ENCODE measurements at regions not wholly inside any gene's neighbourhood (a gene's known extent, or its start where the extent isn't known, plus 50 kb on each side); places are given as distances from the start of the nearest gene placed in this dataset.

DNA sequence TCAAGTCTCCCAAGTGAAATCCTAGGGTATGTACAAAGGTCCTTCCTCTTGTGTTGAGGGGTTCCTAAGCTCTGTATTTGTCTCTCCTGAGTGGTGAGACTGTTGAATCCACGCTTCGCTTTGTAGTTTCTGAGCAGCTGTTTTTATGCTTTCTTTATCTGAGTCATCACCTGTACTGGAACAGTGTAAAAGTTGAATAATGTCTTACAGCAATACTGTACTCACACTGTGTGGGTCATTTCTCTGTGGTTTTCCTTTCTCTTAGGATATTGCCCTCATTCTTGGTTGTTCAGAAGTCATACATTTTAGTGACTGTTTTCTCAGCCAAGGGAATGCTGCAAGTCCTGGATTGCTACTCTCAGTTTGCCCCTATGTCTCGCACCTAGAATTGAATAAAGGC is 1596.6 kb downstream of the SLITRK5 start:
- no peak for DNase-seq

DNA sequence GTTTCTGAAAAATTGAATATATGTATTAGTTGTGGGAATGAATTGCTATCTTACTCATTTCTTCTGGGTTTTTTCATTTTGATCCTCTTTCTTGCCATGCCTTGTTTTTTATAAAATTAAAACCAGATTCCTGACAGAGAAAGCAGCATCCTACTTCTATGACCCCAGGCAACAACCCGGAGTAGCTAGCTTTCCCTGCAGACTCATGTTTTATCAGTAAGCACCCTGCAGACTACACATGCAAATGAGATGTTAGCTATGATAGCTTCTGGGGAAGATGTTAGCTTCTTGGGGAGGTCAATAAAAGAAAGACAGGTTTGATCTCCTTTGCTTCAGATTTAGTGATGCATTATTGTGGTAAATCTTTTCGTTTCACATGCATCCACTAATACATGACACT is 1598.6 kb downstream of the SLITRK5 start:
- no peak for DNase-seq

DNA sequence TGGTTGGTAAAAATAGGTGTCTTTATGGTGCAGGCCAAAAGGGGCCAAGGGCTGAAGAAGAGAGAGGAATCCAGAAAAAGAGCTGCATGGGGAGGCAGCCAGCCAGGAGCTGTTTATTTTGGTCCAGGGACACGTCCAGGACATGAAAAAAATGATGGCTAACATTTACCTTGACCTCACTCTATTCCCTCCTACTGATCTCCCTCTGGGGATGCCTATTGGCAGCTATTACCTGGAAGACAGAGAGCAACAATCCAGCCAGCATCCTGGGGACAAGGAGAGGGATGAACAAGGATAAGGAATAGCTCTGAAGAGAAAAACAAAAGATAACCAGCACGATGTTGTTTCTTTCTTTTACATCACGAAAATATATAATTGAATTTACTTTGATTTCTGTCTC is 1599.6 kb downstream of the SLITRK5 start:
- no peak for DNase-seq

DNA sequence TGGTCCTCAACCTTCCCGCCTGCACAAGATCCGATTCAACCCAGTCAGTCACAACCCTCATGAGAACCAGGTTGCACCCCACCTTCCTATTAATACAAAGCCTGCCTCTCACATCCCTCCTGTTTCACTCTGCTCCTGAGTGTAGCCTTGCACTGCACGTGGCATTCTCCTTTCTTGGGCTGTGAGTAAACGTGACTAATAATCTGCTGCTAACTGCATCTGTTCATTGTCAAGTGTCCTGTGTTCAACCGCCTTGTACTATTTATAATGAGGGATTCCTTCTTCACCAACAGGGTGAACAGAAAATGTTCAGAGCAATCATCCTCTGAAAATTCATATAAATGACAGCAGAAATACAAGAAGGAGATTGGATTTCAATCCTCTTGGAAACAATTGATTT is 1608.2 kb downstream of the SLITRK5 start:
- DNase-seq, result no peak

DNA sequence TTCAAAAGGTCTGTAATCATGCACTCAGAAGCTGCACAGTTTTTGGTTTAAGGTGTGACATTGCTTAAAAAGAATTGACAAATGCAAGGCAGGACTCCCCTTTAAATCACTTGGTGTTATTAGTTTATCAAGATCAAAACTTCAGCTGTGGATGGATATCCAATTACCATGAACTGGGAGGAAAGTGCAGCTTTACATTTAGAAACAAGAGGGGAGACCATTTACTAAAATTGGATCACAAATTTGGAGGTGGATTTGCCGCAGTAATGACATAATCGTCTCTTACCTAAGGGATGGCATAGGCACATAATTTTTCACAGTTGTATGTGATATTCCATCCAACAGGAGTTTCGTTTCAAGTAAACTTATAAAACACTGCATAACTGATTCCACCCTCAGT is 1610.2 kb downstream of the SLITRK5 start:
- DNase-seq, result no peak

DNA sequence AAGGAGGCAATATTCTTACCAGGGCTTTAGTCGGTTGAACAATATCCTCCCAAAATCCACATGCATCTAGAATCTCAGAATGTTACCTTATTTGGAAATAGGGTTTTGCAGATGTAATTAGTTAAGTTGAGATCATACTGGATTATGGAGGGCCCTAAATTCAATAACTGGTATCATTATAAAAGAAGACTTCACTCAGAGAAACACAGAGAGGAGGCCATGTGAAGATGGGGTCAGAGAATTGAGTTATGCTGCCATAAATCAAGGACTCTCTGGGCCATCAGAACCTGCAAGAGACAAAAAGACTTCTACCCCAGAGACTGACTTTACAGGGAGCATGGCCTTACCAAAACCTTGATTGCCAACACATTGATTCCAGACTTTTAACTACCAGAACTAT is 1611.1 kb downstream of the SLITRK5 start:
- DNase-seq, result no peak

DNA sequence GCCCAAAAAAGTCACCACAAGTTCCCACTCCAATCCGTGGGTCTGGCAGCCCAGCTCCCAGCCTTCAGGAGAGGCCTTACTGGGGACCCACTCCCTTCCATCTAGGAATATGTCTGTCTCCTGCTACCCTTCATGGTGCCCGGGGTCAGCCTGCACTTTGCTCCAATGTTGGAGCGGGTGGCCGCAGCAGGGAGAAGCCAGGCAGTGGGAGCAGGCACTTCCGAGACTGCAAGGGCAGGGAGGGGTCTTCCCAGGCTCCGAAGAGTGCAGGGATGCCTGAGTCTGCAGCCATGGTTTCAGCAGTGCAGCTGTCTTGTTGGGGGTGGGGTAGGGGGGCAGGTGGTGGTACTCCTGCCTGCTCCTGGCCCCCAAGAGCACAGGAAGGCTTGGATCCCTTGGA is 1616.2 kb downstream of the SLITRK5 start:
- DNase-seq, result no peak

DNA sequence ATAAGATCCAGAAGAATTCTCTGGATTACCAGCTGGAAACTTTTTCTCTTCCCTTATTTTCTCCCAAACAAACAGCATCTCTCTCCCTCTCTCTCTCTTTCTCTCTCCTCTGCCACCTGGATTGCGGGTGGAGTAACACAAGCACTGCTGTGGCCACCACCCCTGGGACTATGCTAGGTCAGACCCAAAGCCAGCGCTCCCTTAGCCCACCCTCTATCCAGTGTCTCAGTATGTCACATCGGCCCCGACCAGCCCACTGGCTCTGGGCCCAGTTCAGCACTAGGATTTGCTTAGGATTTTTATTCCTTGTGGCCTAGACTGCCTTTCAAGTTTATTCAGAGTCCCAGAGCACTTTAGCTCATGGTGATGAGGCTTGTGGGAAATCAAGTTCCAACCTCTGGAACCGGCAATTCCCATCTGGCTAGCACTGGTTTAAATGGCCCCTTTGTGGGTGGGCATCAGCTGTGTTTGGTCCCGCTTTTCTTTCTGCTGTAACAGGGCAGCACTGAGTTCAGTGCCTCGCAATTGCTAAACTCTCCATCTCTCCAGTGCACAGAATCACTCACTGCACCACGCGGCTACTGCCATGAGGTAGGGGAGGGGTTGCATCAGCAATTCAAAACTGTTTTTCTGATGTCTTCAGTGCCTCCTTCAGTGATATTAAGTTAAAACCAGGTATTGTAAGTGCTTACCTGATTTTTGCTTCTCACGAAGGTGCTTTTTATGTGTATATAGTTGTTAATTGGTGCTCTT is 1623.1 kb downstream of the SLITRK5 start:
- DNase-seq, result no peak

DNA sequence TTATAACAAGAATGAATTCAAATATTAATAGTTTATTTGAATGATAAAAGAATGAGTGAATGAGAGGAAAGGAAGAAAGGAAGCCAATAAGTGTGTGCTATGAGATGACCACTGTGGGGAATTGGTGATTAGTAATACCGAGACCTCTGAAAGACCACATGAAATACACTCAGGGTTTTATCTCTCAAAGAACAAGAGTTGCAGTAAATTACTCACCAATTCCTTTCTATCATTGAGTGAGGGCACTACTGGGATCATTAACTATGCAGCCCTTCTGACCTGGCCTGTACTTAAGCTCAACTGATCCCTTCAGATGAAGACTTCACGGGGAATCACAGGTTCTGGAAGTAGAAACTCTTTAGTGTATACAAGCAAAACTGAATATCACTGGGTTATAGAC is 1636.1 kb downstream of the SLITRK5 start:
- no peak for DNase-seq

DNA sequence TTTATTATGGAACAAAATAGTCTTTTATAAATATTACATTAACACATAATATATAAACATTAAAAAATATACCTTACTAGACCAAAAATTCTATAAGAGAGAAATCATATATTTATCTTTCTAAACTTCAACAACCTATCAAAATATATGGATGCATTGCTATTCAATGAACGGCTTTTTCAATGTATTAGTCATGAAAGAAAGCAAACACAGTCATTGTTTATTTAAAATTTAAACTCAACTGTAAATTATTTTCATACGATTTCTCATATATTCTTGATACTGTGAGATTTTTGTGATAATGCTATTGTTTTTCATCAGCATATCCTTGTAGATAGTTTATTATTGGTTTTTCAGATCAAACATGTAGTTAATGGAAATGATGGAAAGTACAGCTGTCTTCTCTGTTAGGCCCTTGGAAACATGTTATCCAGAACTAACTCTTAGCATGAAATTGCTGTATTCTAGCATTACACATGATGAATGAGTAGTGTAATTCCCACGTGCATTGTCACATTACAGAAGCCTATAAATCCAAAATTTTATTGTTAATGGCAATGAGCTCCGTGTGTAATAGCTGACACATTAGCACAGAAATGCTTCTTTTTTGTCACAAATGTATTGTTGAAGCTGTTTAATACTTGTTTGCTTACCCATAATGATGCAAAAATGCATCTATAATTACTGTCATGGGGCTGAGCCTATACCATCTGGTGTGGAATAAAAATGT is 1639.9 kb downstream of the SLITRK5 start:
- no peak for DNase-seq

DNA sequence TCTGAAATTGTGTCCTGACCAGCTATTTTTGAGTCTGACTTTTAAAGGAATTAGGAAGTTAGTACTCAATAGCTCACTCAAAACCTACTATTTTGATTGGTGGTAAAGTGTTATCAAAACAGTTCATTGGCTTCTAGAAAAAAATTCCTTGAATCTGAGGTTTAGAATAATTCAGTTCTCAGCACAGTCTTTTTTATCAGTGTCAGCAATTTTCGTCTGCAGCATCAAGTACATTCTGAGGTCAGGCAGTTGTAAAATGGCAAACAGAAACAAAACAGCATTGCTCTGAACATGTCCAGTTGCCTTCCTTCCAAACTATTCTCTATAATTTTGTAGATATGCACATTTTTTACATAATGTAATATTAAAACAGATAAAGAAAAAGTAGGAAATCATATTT is 1644.1 kb downstream of the SLITRK5 start:
- no peak for DNase-seq

DNA sequence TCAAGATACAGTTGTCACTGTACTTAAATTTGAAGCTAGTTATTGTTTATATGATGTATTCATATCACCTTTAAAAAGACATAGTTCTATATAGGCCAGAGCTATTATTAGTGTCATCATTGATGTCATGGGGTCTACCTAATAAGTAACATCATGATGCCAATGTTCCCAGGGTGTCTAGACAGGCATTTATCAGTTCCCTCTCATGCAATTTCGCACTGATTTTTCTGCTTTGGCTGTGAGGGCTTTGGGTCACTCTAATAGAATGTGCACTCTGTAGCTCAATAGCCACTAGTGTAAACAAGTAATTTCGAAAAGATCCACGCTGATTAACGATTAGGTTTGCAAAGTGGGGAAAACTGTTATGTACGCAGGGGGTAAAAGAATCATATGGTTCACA is 1651.3 kb downstream of the SLITRK5 start:
- no peak for DNase-seq

DNA sequence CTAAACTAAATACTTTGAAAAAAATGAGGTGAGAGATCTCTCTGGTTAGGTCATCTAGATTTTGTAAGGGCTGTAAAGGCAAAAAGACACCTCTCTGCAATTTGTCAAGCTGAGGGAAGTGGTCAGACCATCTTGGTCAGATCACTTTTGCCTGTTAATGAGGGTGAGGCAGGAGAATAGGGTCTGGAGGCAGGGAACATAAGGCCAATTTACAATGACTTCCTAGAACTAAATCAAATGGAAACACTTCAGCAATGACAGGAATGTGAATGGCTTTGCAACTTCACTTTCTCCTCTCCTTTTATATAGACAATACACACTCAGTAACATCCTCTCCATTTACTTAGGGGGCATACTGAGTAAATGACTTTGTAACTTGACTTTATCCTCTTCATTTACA is 1653.4 kb downstream of the SLITRK5 start:
- no peak for DNase-seq

DNA sequence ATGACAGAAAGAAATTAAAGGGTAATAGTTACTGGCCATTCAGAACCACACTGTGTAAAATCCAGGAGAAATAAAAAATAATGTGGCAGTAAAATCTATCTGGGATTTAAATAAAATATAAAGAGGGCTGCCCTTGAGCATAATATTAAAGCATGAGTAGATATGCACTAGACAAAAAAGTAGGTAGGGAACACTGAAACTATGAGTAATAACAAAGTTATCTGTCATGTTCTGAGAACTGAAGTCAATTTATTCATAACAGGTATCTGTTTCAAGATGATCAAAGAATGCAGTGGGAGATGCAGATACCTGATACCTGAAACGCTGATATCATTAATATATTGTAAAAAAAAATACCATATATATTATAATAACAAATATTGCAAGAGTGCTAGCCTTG is 1672.0 kb downstream of the SLITRK5 start:
- no peak for DNase-seq

DNA sequence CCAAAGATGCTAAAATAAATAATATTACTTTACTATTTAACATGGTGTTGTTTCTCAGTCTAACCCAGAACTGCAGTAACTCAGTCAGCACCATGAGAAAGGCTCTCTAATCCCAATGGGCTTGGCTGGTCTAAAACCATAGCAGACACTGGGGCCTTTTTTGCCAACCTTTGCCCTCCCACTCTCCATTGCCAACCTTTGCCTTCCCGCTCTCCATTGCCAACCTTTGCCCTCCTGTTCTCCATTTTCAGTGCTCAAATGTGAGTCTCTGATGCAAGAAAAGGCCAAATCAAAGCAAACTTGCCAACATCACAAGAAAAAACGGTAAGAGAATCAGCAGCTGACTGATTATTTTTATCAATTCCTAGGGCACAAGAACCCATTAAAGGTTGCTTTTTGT is 1681.2 kb downstream of the SLITRK5 start:
- no peak for DNase-seq

DNA sequence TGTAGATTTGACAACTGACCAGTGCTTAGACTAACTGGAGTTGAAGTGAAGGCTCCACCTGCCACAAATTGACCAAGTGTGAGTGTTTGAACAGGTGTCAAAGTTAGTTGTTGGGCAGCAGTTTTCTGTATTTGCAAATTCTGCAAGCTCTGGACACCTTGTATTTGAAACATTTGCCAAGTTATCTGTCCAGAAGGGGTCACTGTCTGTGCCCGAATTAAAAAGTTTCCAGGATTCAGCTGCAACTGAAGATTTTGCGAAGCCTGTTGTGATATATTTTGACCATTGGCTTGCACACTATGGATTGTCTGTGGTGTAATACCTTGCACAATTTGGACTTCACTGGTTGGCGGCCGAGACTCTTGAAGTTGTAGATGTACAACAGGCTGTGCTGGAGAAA is 1690.7 kb downstream of the SLITRK5 start:
- no peak for DNase-seq

DNA sequence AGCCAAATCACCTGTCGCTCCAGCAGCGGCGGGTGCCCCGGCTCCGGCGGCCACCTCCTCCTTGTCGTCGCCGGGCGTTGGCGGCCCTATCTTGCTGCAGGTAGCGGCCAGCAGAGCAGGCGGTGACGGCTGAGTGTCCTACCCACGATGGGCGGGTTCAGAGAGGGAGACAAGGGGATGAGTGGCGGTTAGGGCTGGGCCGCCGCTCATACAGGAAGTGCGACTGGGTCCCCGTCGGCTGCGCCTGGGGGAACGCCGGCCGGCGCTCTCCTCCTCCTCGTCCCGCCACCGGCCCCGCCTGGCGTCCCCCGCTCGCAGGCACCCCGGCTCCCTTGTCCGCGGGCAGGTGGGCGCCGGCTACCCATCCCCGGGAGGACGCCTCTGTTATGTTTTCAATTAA is 1692.0 kb downstream of the SLITRK5 start:
- no peak for DNase-seq

DNA sequence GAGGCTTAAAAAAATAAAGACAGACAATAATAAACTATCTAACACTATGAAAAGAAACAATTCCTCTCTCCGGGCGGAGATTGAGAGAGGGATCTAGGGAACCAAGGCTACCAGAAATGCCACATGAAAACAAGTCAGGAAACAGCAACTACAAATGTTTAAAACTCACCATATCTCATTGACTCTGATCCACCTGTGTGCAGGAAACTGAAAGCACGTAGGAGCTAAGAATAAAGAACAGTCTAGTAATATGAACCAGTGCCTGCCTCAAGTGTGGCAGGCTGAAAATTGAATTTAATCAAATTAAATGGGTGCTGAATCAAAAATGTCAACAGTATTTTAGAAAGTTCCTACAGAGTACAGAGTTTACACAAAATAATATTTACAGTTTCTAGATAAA is 1701.0 kb downstream of the SLITRK5 start:
- no peak for DNase-seq

DNA sequence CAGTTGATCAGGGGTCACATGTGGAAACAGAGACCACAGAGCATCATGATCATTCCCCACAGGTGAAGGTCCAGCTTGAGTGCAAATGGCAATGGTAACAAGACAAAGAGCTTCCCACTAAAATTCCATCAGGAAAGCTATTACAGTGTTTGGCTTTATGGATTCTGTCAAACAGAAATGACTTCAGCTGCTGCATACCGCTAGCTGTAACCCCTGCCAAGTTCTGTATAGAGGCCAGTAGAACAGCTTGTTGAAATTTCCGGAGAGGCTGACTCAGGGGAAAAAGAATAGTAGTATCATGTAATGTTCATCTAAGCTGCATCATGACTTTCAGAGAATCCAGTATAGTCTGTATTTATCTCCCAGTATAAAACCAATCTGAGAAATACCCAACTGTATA is 1704.7 kb downstream of the SLITRK5 start:
- DNase-seq, result no peak

DNA sequence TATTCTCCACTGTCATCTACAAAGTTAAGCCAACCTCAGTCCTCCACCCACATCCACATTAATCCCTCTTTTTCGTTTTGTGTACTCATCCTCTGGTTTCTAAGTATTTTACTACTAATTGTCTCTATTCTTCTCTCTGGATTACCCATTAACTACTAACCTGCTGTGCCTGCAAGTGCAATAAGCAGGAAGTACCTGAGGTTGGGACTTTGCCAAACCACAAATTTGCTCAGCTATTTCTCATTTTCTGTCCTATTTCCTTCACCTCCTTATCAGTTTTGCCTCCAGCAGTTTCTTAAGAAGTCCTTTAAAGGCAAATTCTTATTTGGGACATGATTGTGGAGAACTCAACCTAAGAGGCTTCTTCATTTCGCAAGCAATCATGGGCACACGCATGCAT is 1708.9 kb downstream of the SLITRK5 start:
- DNase-seq, result no peak

DNA sequence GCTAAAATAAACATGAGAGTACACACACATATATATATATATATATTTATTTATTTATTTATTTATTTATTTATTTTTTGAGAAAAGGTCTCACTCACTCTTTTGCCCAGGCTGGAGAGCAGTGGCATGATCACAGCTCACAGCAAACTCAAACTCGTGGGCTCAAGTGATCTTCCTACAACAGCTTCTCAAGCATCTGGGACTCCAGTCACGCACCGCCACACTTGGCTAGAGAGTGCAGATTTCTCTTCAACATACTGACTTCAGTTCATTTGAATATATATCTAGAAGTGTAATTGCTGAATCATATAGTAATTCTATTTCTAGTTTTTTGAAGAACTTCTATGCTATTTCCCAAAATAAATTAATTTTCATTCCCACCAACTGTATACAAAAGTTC is 1711.8 kb downstream of the SLITRK5 start:
- no peak for DNase-seq

DNA sequence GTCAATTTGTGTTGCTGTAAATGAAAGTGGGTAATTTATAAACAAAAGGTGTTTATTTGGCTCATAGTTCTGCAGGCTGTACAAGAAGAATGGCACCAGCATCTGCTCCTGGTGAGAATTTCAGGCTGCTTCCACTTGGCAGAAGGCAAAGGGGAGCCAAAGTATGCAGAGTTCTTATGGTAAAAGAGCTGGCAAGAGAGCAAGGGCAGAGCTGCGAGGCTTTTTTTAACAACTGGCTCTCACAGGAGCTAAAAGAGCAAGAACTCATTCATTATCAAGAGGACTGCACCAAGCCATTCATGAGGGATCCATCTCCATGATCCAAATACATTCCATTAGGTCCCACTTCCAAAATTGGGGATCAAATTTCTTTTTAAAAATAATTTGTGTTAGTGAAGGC is 1712.7 kb downstream of the SLITRK5 start:
- no peak for DNase-seq

DNA sequence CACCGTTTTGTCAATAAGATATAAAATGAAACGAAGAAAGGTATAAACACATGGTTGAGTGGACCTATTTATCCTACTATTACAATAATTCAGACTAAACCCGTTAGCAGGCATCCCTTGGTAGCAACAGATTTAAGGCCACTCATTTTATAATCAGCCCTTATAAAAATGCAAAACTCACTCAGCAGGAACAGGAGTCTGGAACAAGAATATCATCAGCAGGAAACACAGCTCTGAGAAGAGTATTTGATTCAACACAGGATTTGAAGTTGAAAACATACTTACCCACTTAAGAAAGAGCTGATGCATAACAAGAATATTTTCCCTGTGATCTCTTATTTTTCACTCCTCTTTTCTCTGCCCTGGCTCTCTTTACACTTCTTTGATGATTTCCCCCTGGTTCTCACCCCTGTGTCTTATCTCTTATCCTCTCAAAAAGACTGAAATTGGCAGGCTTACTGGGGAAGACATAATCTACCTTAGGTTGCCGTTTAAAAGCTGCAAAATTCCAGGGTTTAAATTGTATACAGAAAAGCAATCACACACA is 1722.7 kb downstream of the SLITRK5 start:
- DNase-seq, result no peak

DNA sequence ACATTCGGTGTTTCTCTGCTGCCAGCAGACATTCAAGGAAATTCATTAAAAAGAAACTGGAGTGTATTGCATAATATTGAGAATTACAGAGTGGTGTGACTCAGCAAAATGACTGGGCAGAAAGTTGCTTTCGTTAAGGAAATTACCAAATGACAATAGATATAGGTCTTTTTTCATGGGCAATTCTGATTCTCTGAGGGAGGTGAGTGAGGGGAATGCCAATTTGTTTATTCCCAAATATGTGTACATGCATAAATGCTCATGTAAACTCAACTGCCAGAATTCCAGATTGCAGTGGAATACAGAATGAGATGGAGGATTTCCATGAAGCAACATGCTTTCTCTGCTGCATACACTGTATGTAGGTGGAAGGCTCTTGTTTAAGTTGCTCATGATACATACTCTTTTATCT is 1730.1 kb downstream of the SLITRK5 start:
- no peak for DNase-seq

DNA sequence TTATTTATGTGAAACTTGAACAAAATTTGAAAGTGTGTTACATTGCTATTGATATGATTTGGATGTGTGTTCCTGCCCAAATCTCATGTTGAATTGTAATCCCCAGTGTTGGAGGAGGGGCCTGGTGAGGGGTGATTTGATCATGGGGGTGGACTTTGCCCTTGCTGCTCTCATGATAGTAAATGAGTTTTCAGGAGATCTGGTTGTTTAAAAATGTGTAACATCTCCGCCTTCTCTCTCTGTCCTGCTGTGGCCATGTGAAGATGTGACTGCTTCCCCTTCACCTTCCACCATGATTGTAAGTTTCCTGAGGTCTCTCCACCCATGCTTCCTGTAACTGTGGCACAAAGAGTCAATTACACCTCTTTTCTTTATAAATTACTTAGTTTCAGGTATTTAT is 1731.0 kb downstream of the SLITRK5 start:
- no peak for DNase-seq
